GM12891 (cell line): ENCODE measurements at regions not wholly inside any gene's neighbourhood (a gene's known extent, or its start where the extent isn't known, plus 50 kb on each side); places are given as distances from the start of the nearest gene placed in this dataset.

Experiments used
- PAX5 ChIP-seq: IDR thresholded peaks from 2 replicates; pipeline ENCODE4 v1.6.1; 2011; ENCODE audit warnings: low read length, moderate library complexity, mild to moderate bottlenecking; ENCODE audit not compliant: insufficient read depth, severe bottlenecking
- POLR2A ChIP-seq: IDR thresholded peaks from 2 replicates; pipeline ENCODE4 v1.6.1; 2011; ENCODE audit warnings: low read depth, low read length, control low read depth
- SPI1 ChIP-seq: IDR thresholded peaks from 2 replicates; pipeline ENCODE4 v1.6.1; 2011; ENCODE audit warnings: low read depth, low read length, control low read depth

- TF ChIP-seq SPI1 (no peak), PAX5 (no peak), POLR2A (no peak)
These were observed 484.3 kb downstream of the MDFIC start for GRCh38 chr7:115406219-115406618.
